T-cell (primary cell): ENCODE measurements at regions not wholly inside any gene's neighbourhood (a gene's known extent, or its start where the extent isn't known, plus 50 kb on each side); places are given as distances from the start of the nearest gene placed in this dataset.

Experiments used
- ATAC-seq, 4 experiments: fragments of 200-7000 bp in 3 of 4; fragments of 150-1000 bp in 1 of 4; cut with Tn5 transposase; replicated peaks in 1 of 4; 1 replicate in 3 of 4; 2 replicates in 1 of 4; pipeline ENCODE4 v1.10.0; 2021; ENCODE audit warnings: moderate library complexity in 3 of 4, mild to moderate bottlenecking in 2 of 4, moderate number of reproducible peaks in 1 of 4
- CTCF ChIA-PET, 2 donors: fragments of 300-600 bp; sonication (Branson Sonifier 250); formaldehyde crosslinking; loops; one replicate each; lab custom pipeline; 2022; ENCODE audit warnings: antibody characterized with exemption in 2 of 2; lab: Charles Lee
- POLR2A ChIA-PET, 2 donors: fragments of 300-600 bp; sonication (Branson Sonifier 250); formaldehyde crosslinking; loops; one replicate each; lab custom pipeline; 2022; ENCODE audit warnings: antibody characterized with exemption in 2 of 2; lab: Charles Lee
- DNase-seq, 35 experiments: peaks; one replicate each; pipeline versions ENCODE4 v3.0.0 to v3.0.0-alpha.2; 2013 to 2023
- H3K27ac ChIP-seq: one replicate; pipeline ENCODE4 v1.5.1; 2013; ENCODE audit warnings: low read length
- H3K27me3 ChIP-seq, 2 experiments: replicated peaks in 1 of 2; 1 replicate in 1 of 2; 2 replicates in 1 of 2; pipeline versions ENCODE4 v1.6.1 to v1.7.0; 2013; ENCODE audit warnings: low read length in 1 of 2, mixed read lengths in 1 of 2; ENCODE audit not compliant: control insufficient read depth in 2 of 2, insufficient read depth in 2 of 2; ENCODE audit errors: extremely low read depth in 1 of 2
- H3K36me3 ChIP-seq, 2 donors: 1 replicate in 1 of 2; 2 replicates in 1 of 2; pipeline versions ENCODE4 v1.6.1 to v1.7.0; 2013; ENCODE audit warnings: low read length in 1 of 2; ENCODE audit not compliant: control insufficient read depth in 2 of 2, insufficient read depth in 1 of 2; ENCODE audit errors: extremely low read depth in 1 of 2
- H3K4me1 ChIP-seq, 2 experiments: 1 replicate in 1 of 2; 2 replicates in 1 of 2; pipeline versions ENCODE4 v1.6.1 to v1.7.0; 2013; ENCODE audit warnings: low read length in 2 of 2, mixed read lengths in 1 of 2; ENCODE audit not compliant: insufficient read depth in 2 of 2, control insufficient read depth in 1 of 2; ENCODE audit errors: extremely low read depth in 1 of 2
- H3K4me3 ChIP-seq, 2 donors: 1 replicate in 1 of 2; 2 replicates in 1 of 2; pipeline versions ENCODE4 v1.5.1 to v1.7.0; 2013; ENCODE audit warnings: mild to moderate bottlenecking in 2 of 2, low read length in 1 of 2, moderate library complexity in 1 of 2; ENCODE audit not compliant: control insufficient read depth in 1 of 2; ENCODE audit errors: extremely low read depth in 1 of 2
- H3K9me3 ChIP-seq: 2 replicates; pipeline ENCODE4 v1.7.0; 2013
- H3K27ac Mint-ChIP-seq, 2 donors: one replicate each; pipeline ENCODE4 v1.8.0; 2020 to 2021; ENCODE audit warnings: mild to moderate bottlenecking in 2 of 2, mixed read lengths in 2 of 2
- H3K27me3 Mint-ChIP-seq, 2 donors: one replicate each; pipeline ENCODE4 v1.8.0; 2021 to 2022; ENCODE audit warnings: mixed read lengths in 2 of 2
- H3K36me3 Mint-ChIP-seq: one replicate; pipeline ENCODE4 v1.8.0; 2021; ENCODE audit warnings: mixed read lengths
- H3K4me1 Mint-ChIP-seq, 3 donors: one replicate each; pipeline ENCODE4 v1.8.0; 2020 to 2022; ENCODE audit warnings: mixed read lengths in 3 of 3, mild to moderate bottlenecking in 1 of 3
- H3K4me3 Mint-ChIP-seq, 3 donors: one replicate each; pipeline ENCODE4 v1.8.0; 2020 to 2022; ENCODE audit warnings: mild to moderate bottlenecking in 3 of 3, mixed read lengths in 3 of 3, moderate library complexity in 3 of 3
- H3K9me3 Mint-ChIP-seq, 3 donors: one replicate each; pipeline ENCODE4 v1.8.0; 2020 to 2022; ENCODE audit warnings: mixed read lengths in 3 of 3
- WGBS: methylation state at CpG from one replicate; pipeline ENCODE4 v1.1.5; 2013; ENCODE audit warnings: missing lambda C conversion rate; ENCODE audit not compliant: insufficient coverage; 5-methylcytosine and 5-hydroxymethylcytosine counted together

GRCh38 chr6:97656236-97656635 lies 373.2 kb upstream of the MMS22L start:
- Mint-ChIP-seq H3K36me3 (no peaks in the 10 kb centered on the region), H3K27me3 (no peaks in the 10 kb centered on the region), H3K27ac (no peak overlapping the region), H3K9me3 (peaks cover 3 to 5% (median 4%) of the 10 kb centered on the region in 3 donors), H3K4me1 (no peaks in the 10 kb centered on the region), H3K4me3 (no peak overlapping the region)
- no peak overlapping the region for H3K27ac ChIP-seq
- no peaks in the 10 kb centered on the region for H3K4me1 ChIP-seq
- no peak overlapping the region for H3K4me3 ChIP-seq
- no peak for DNase-seq
- WGBS, result no CpG with 5 or more reads among the region's 1 CpG
- H3K27me3 ChIP-seq, result no peaks in the 10 kb centered on the region
- no peaks in the 10 kb centered on the region for H3K36me3 ChIP-seq
- no peak for ATAC-seq
- no peaks in the 10 kb centered on the region for H3K9me3 ChIP-seq
- CTCF ChIA-PET, result no interaction called here
- POLR2A ChIA-PET, result no interaction called here

GRCh38 chr6:97656706-97657350 lies 373.8 kb upstream of the MMS22L start:
- no peak for DNase-seq
- Histone ChIP-seq H3K36me3 (no peaks in the 10 kb centered on the region), H3K9me3 (no peaks in the 10 kb centered on the region), H3K27ac (no peak overlapping the region), H3K4me1 (no peaks in the 10 kb centered on the region), H3K27me3 (no peaks in the 10 kb centered on the region), H3K4me3 (no peak overlapping the region)
- no peak for ATAC-seq
- Mint-ChIP-seq H3K27ac (no peak overlapping the region), H3K9me3 (peaks cover 3 to 5% (median 4%) of the 10 kb centered on the region in 3 donors), H3K4me3 (no peak overlapping the region), H3K36me3 (no peaks in the 10 kb centered on the region), H3K4me1 (no peaks in the 10 kb centered on the region), H3K27me3 (no peaks in the 10 kb centered on the region)
- WGBS, result no CpG with 5 or more reads among the region's 8 CpGs
- ChIA-PET POLR2A (no interaction called here), CTCF (no interaction called here)

GRCh38 chr6:97658090-97658489 lies 375.1 kb upstream of the MMS22L start:
- Mint-ChIP-seq H3K36me3 (no peaks in the 10 kb centered on the region), H3K4me3 (no peak overlapping the region), H3K4me1 (no peaks in the 10 kb centered on the region), H3K27me3 (no peaks in the 10 kb centered on the region), H3K9me3 (peaks cover 3 to 5% (median 4%) of the 10 kb centered on the region in 3 donors), H3K27ac (no peak overlapping the region)
- H3K4me1 ChIP-seq, result no peaks in the 10 kb centered on the region
- WGBS, result no CpG with 5 or more reads among the region's 2 CpGs
- H3K36me3 ChIP-seq, result no peaks in the 10 kb centered on the region
- no peak overlapping the region for H3K4me3 ChIP-seq
- no peak for DNase-seq
- no peak overlapping the region for H3K27ac ChIP-seq
- H3K27me3 ChIP-seq, result no peaks in the 10 kb centered on the region
- CTCF ChIA-PET, result no interaction called here
- H3K9me3 ChIP-seq, result no peaks in the 10 kb centered on the region
- POLR2A ChIA-PET, result no interaction called here
- no peak for ATAC-seq

- ChIA-PET CTCF (no interaction called here), POLR2A (no interaction called here)
- Histone ChIP-seq H3K27me3 (no peaks in the 10 kb centered on the region), H3K4me1 (no peaks in the 10 kb centered on the region), H3K4me3 (no peak overlapping the region), H3K36me3 (no peaks in the 10 kb centered on the region), H3K27ac (no peak overlapping the region), H3K9me3 (no peaks in the 10 kb centered on the region)
- DNase-seq, result no peak
- Mint-ChIP-seq H3K36me3 (no peaks in the 10 kb centered on the region), H3K27me3 (no peaks in the 10 kb centered on the region), H3K4me1 (no peaks in the 10 kb centered on the region), H3K4me3 (no peak overlapping the region), H3K27ac (no peak overlapping the region), H3K9me3 (no peaks in the 10 kb centered on the region)
- ATAC-seq, result no peak
These were observed 380.2 kb upstream of the MMS22L start for GRCh38 chr6:97663252-97663651.

GRCh38 chr6:97665446-97665845 lies 382.4 kb upstream of the MMS22L start:
- H3K36me3 ChIP-seq, result no peaks in the 10 kb centered on the region
- Mint-ChIP-seq H3K27me3 (no peaks in the 10 kb centered on the region), H3K27ac (no peak overlapping the region), H3K9me3 (no peaks in the 10 kb centered on the region), H3K4me1 (no peaks in the 10 kb centered on the region), H3K4me3 (no peak overlapping the region), H3K36me3 (no peaks in the 10 kb centered on the region)
- no peaks in the 10 kb centered on the region for H3K4me1 ChIP-seq
- H3K9me3 ChIP-seq, result no peaks in the 10 kb centered on the region
- no peak overlapping the region for H3K4me3 ChIP-seq
- ChIA-PET CTCF (no interaction called here), POLR2A (no interaction called here)
- DNase-seq (no peak), ATAC-seq (no peak)
- no peak overlapping the region for H3K27ac ChIP-seq
- H3K27me3 ChIP-seq, result no peaks in the 10 kb centered on the region
- 82% methylated on average over 3 of the region's 5 CpGs for WGBS

GRCh38 chr6:97666889-97667288 lies 383.9 kb upstream of the MMS22L start:
- no peak overlapping the region for H3K27ac Mint-ChIP-seq
- H3K36me3 Mint-ChIP-seq, result no peaks in the 10 kb centered on the region
- POLR2A ChIA-PET, result no interaction called here

GRCh38 chr6:97668716-97669115 lies 385.7 kb upstream of the MMS22L start:
- H3K4me1 ChIP-seq, result no peaks in the 10 kb centered on the region
- H3K27me3 ChIP-seq, result no peaks in the 10 kb centered on the region
- no peaks in the 10 kb centered on the region for H3K36me3 ChIP-seq
- CTCF ChIA-PET, result no interaction called here
- no peak overlapping the region for H3K27ac Mint-ChIP-seq
- H3K4me3 ChIP-seq, result no peak overlapping the region
- no peaks in the 10 kb centered on the region for H3K9me3 ChIP-seq
- no peaks in the 10 kb centered on the region for H3K4me1 Mint-ChIP-seq
- ATAC-seq (no peak), DNase-seq (no peak)
- 57% methylated on average over 3 of the region's 11 CpGs for WGBS
- H3K9me3 Mint-ChIP-seq, result no peaks in the 10 kb centered on the region
- H3K4me3 Mint-ChIP-seq, result no peak overlapping the region
- POLR2A ChIA-PET, result no interaction called here
- H3K36me3 Mint-ChIP-seq, result no peaks in the 10 kb centered on the region
- no peaks in the 10 kb centered on the region for H3K27me3 Mint-ChIP-seq
- H3K27ac ChIP-seq, result no peak overlapping the region

More at GRCh38 chr6:97666889-97667288, 383.9 kb upstream of the MMS22L start:
- H3K27me3 Mint-ChIP-seq, result no peaks in the 10 kb centered on the region
- no peak for ATAC-seq
- no peaks in the 10 kb centered on the region for H3K27me3 ChIP-seq
- H3K4me3 Mint-ChIP-seq, result no peak overlapping the region
- H3K4me1 ChIP-seq, result no peaks in the 10 kb centered on the region
- no peaks in the 10 kb centered on the region for H3K9me3 ChIP-seq
- CTCF ChIA-PET, result no interaction called here
- no peak overlapping the region for H3K27ac ChIP-seq
- no peak overlapping the region for H3K4me3 ChIP-seq
- WGBS, result no CpG with 5 or more reads among the region's 1 CpG
- H3K4me1 Mint-ChIP-seq, result no peaks in the 10 kb centered on the region
- no peaks in the 10 kb centered on the region for H3K36me3 ChIP-seq
- no peaks in the 10 kb centered on the region for H3K9me3 Mint-ChIP-seq
- DNase-seq, result no peak
